KG1 (cell line): ENCODE measurements at regions not wholly inside any gene's neighbourhood (a gene's known extent, or its start where the extent isn't known, plus 50 kb on each side); places are given as distances from the start of the nearest gene placed in this dataset.
"Not testable (repeated sequence)": the region's sequence is repeated elsewhere in the genome, so short reads cannot be mapped to it uniquely, and the experiment has no call there.

Experiments used
- DNase-seq: peaks from one replicate; lab custom pipeline; 2025; lab: John Stamatoyannopoulos, UW

- no peak for DNase-seq
Observed at GRCh38 chr13:74574964-74575728, 440.9 kb upstream of the KLF12 start.

- no peak for DNase-seq
Observed at GRCh38 chr13:74573654-74574053, 439.4 kb upstream of the KLF12 start.

GRCh38 chr13:74571811-74572210, 437.6 kb upstream of the KLF12 start:
- no peak for DNase-seq

- no peak for DNase-seq
Observed at GRCh38 chr13:74570834-74571233, 436.6 kb upstream of the KLF12 start.

- no peak for DNase-seq
Observed at GRCh38 chr13:74570046-74570445, 435.8 kb upstream of the KLF12 start.

- no peak for DNase-seq
Observed at GRCh38 chr13:74569251-74569650, 435.0 kb upstream of the KLF12 start.

GRCh38 chr13:74567485-74567884, 433.3 kb upstream of the KLF12 start:
- no peak for DNase-seq

- no peak for DNase-seq
Observed at GRCh38 chr13:74562381-74562780, 428.2 kb upstream of the KLF12 start.

GRCh38 chr13:74561155-74561554, 427.0 kb upstream of the KLF12 start:
- no peak for DNase-seq

GRCh38 chr13:74560325-74560724, 426.1 kb upstream of the KLF12 start:
- no peak for DNase-seq

GRCh38 chr13:74557870-74558269, 423.7 kb upstream of the KLF12 start:
- DNase-seq = no peak

- DNase-seq = no peak
Observed at GRCh38 chr13:74555651-74556420, 421.6 kb upstream of the KLF12 start.

- DNase-seq = no peak
Observed at GRCh38 chr13:74555276-74555625, 421.0 kb upstream of the KLF12 start.

- DNase-seq = no peak
Observed at GRCh38 chr13:74554569-74555275, 420.5 kb upstream of the KLF12 start.

- DNase-seq = peak; percentile 19
Observed at GRCh38 chr13:74550039-74550438, 415.8 kb upstream of the KLF12 start.

GRCh38 chr13:74536649-74537048, 402.4 kb upstream of the KLF12 start:
- DNase-seq = not testable (repeated sequence)

- no peak for DNase-seq
Observed at GRCh38 chr13:74533226-74533625, 399.0 kb upstream of the KLF12 start.

- DNase-seq = no peak
Observed at GRCh38 chr13:74530011-74530410, 395.8 kb upstream of the KLF12 start.

GRCh38 chr13:74528734-74529513, 394.7 kb upstream of the KLF12 start:
- DNase-seq = no peak

GRCh38 chr13:74523057-74523456, 388.9 kb upstream of the KLF12 start:
- no peak for DNase-seq

- DNase-seq = no peak
Observed at GRCh38 chr13:74511523-74511922, 377.3 kb upstream of the KLF12 start.

GRCh38 chr13:74487091-74487722, 353.0 kb upstream of the KLF12 start:
- DNase-seq = no peak
